ENCODE measurements at regions not wholly inside any gene's neighbourhood (a gene's known extent, or its start where the extent isn't known, plus 50 kb on each side); places are given as distances from the start of the nearest gene placed in this dataset.

- no peak overlapping the region for H2BK120ac ChIP-seq (replicated peaks; ENCODE audit: low read depth, low read length)
- H3K4me3 ChIP-seq (ENCODE audit: extremely low read depth in 1 of 4, insufficient read depth in 2 of 4, low read depth in 3 of 4, low read length in 4 of 4) = no peak overlapping the region
- H3K14ac ChIP-seq (ENCODE audit: insufficient read length) = no peak overlapping the region
- no peak for TF ChIP-seq TAF7 (optimal IDR thresholded peaks at IDR 0.05; ENCODE audit: borderline replicate concordance, low read depth, low read length)
- TF ChIP-seq PHF8 (conservative IDR thresholded peaks at IDR 0.05; ENCODE audit: low read depth, low read length) = no peak
- TF ChIP-seq MAFK (IDR thresholded peaks at IDR 0.05; ENCODE audit: low read depth, low read length) = no peak
- no peak for TF ChIP-seq SIRT6 (IDR thresholded peaks at IDR 0.05; ENCODE audit: low read length)
- TF ChIP-seq ASH2L (IDR thresholded peaks at IDR 0.05; ENCODE audit: low read length) = no peak
- no peak for TF ChIP-seq SAP30 (IDR thresholded peaks at IDR 0.05; ENCODE audit: insufficient read depth, insufficient replicate concordance, low read length)
- no peak for TF ChIP-seq BCL11A (IDR thresholded peaks at IDR 0.05; ENCODE audit: low read depth in 2 of 2, low read length in 2 of 2)
- no peak for TF ChIP-seq GABPA (IDR thresholded peaks at IDR 0.05; ENCODE audit: borderline replicate concordance, insufficient read depth, low read length)
- TF ChIP-seq BACH1 (IDR thresholded peaks at IDR 0.05; ENCODE audit: low read length) = no peak
- H3K18ac ChIP-seq (ENCODE audit: extremely low read depth, low read length) = no peak overlapping the region
- no peaks in the 10 kb centered on the region for H3K79me1 ChIP-seq (ENCODE audit: low read depth, low read length)
- no peak overlapping the region for H3K56ac ChIP-seq (replicated peaks; ENCODE audit: insufficient read length, low read depth, low read length)
- no peaks in the 10 kb centered on the region for H3K79me2 ChIP-seq (ENCODE audit: control insufficient read depth in 1 of 2, insufficient read depth in 2 of 2, low read length in 2 of 2)
- no peak overlapping the region for H2BK15ac ChIP-seq (ENCODE audit: low read length)
- H3K9me3 ChIP-seq (ENCODE audit: insufficient read depth in 2 of 2, low read depth in 1 of 2, low read length in 1 of 2) = no peaks in the 10 kb centered on the region
- H3K27ac ChIP-seq (ENCODE audit: low read depth, low read length) = no peak overlapping the region
- H2AK5ac ChIP-seq (ENCODE audit: low read depth, low read length) = no peak overlapping the region
- H3K4me2 ChIP-seq (ENCODE audit: insufficient read depth in 1 of 2, low read depth in 2 of 2, low read length in 2 of 2) = no peak overlapping the region
- no peak overlapping the region for H2AFZ ChIP-seq (ENCODE audit: low read length)
- no peak for FAIRE-seq
- ChIA-PET CTCF (ENCODE audit: partially characterized antibody) (interaction anchor here (1.3 kb wide), 1 partner anchor 41 kb away, joined by 4 read pairs; no protein-coding TSS in a partner anchor), POLR2A (ENCODE audit: partially characterized antibody) (no interaction called here)
- H3K23me2 ChIP-seq (ENCODE audit: low read depth, low read length) = peaks cover 2% of the 10 kb centered on the region; the same call in 1 of the 2 replicates
- H3K36me3 ChIP-seq (ENCODE audit: control insufficient read depth in 2 of 4, insufficient read depth in 4 of 4, low read length in 3 of 4) = no peaks in the 10 kb centered on the region
- H4K8ac ChIP-seq (ENCODE audit: extremely low read depth, insufficient read depth, low read length) = no peak overlapping the region
- H4K5ac ChIP-seq (ENCODE audit: insufficient read length, low read depth, low read length) = no peak overlapping the region
- H4K91ac ChIP-seq (replicated peaks; ENCODE audit: insufficient read length, low read length) = no peak overlapping the region
- no peak overlapping the region for H3K23ac ChIP-seq (ENCODE audit: insufficient read length)
- H3K4me1 ChIP-seq (replicated peaks in 1 of 4; ENCODE audit: control insufficient read depth in 3 of 4, insufficient read depth in 4 of 4, low read length in 3 of 4) = no peaks in the 10 kb centered on the region
- H3K27me3 ChIP-seq (replicated peaks in 1 of 4; ENCODE audit: control insufficient read depth in 3 of 4, extremely low read depth in 1 of 4, insufficient read depth in 3 of 4, low read length in 3 of 4) = no peaks in the 10 kb centered on the region; a peak in 1 of 7 replicates
- H2BK20ac ChIP-seq (ENCODE audit: low read length) = no peak overlapping the region
- DNase-seq (ENCODE audit: low read depth in 1 of 2, low spot score in 2 of 2) = no peak
- no peak overlapping the region for H2BK12ac ChIP-seq (ENCODE audit: low read depth, low read length)
- H4K20me1 ChIP-seq (replicated peaks in 1 of 2; ENCODE audit: control insufficient read depth in 1 of 2, insufficient read depth in 2 of 2, low read length in 2 of 2) = no peaks in the 10 kb centered on the region
- 90% methylated on average over 12 of the region's 12 CpGs; no CpG with 5 or more reads in 1 of the 2 experiments for WGBS, 2 experiments (ENCODE audit: extremely low coverage in 1 of 2, insufficient coverage in 1 of 2, insufficient read length in 1 of 2, insufficient replicate concordance in 2 of 2, low coverage in 1 of 2, low lambda C conversion rate in 2 of 2, missing lambda C conversion rate in 1 of 2)
- H3K9ac ChIP-seq (replicated peaks in 1 of 4; ENCODE audit: extremely low read depth in 1 of 4, low read depth in 3 of 4, low read length in 3 of 4) = no peak overlapping the region
- no peak overlapping the region for H3K4ac ChIP-seq (replicated peaks; ENCODE audit: insufficient read length, low read depth, low read length)
- no peak overlapping the region for H2BK5ac ChIP-seq (ENCODE audit: low read depth, low read length)
These were observed 416.4 kb downstream of the MIAT start for GRCh38 chr22:27073601-27074425.

Data from H1 (cell line).